Tibial nerve (tissue), 3 donors: ENCODE measurements at regions not wholly inside any gene's neighbourhood (a gene's known extent, or its start where the extent isn't known, plus 50 kb on each side); places are given as distances from the start of the nearest gene placed in this dataset.

Experiments
- CTCF ChIP-seq, 5 experiments: fragments of 200-600 bp in 3 of 5; fragments of 450-650 bp in 2 of 5; sonication (generic) in 3 of 5; IDR thresholded peaks; one replicate each; pipeline ENCODE4 v1.5.1; 2016 to 2019; ENCODE audit warnings: antibody characterized with exemption in 5 of 5, mild to moderate bottlenecking in 3 of 5, moderate library complexity in 2 of 5
- POLR2A ChIP-seq, 2 donors: fragments of 450-650 bp; IDR thresholded peaks; one replicate each; pipeline ENCODE4 v1.6.1; 2017; ENCODE audit warnings: antibody characterized with exemption in 2 of 2, mild to moderate bottlenecking in 2 of 2, moderate library complexity in 2 of 2

GRCh38 chr2:184129073-184129472, 469.3 kb upstream of the ZNF804A start:
- TF ChIP-seq CTCF (IDR thresholded peaks at IDR 0.05) (no peak), POLR2A (IDR thresholded peaks at IDR 0.05) (no peak)
